ENCODE measurements at regions not wholly inside any gene's neighbourhood (a gene's known extent, or its start where the extent isn't known, plus 50 kb on each side); places are given as distances from the start of the nearest gene placed in this dataset.
"Not testable (repeated sequence)": the region's sequence is repeated elsewhere in the genome, so short reads cannot be mapped to it uniquely, and the experiment has no call there.

DNA sequence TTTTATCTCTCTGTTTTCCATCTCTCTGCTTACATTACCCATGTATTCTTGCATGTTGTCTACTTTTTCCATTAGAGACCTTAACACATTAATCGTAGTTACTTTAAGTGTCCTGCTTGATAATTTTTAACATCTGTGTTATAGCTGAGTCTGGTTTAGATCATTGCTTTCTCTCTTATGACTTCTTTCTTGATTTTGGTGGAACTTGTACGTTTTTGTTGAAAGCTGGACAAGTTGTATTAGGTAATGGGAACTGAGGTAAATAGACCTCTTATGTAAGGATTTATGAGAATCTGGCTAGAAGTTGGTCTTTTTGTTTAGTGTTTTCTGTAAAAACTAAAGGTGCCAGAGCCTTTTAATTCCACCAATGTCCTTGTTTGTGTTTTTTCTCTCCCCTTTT is 100.8 kb upstream of the LYZL2 start:
- no peak for DNase-seq

DNA sequence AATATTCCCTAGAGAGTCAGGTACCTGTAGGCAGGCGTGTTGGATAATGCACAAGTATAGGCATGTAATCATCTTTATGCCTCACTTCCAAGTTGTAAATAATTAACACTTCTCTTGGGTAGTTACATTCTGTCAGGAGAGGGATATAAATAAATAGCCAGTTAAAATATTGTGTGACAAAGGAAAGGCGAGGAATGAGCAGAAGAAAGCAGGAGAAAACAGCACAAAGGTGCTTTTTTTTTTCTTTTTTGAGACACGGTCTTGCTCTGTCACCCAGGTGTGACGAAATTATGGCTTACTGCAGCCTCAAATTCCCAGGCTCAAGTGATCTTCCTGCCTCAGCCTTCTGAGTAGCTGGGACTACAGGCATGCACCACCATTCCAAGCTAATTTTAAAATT is 99.2 kb upstream of the LYZL2 start:
- no peak for DNase-seq

DNA sequence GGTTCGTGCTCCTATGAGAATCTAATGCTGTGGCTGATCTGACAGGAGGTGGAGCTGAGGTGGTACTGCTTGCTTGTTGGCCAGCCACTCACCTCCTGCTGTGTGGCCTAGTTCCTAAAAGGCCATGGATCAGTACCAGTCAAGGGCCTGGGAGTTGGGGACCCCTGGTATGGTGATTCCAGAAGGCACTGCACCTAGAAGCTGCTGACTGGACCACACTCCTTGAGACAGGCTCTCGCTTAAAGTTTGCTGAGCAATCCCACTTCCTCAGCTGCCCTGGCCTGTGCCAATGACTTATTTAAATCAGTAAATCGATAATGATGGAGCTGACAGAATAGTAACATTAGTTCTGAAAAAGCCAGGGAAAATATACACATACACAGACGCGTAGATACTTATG is 98.6 kb upstream of the LYZL2 start:
- DNase-seq, result no peak

DNA sequence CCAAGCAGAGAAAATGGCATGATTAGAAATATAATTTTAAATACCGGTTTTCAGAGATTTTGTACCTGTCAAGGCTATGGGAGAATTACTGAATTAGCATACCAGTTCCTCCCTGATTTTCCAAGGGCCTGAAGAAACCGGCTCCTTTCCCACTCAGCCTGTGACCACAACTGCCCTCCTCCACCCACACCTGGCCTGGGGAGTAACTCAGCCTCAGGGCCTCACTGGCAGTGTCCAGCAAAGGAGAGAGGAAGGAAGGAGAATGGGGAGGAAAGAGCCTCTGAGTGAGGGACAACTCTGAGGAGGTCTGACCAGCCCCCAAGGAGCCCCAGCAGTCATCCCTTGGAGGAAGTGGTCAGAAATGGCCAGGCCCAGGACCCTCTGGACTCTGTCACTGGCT is 98.0 kb upstream of the LYZL2 start:
- no peak for DNase-seq

DNA sequence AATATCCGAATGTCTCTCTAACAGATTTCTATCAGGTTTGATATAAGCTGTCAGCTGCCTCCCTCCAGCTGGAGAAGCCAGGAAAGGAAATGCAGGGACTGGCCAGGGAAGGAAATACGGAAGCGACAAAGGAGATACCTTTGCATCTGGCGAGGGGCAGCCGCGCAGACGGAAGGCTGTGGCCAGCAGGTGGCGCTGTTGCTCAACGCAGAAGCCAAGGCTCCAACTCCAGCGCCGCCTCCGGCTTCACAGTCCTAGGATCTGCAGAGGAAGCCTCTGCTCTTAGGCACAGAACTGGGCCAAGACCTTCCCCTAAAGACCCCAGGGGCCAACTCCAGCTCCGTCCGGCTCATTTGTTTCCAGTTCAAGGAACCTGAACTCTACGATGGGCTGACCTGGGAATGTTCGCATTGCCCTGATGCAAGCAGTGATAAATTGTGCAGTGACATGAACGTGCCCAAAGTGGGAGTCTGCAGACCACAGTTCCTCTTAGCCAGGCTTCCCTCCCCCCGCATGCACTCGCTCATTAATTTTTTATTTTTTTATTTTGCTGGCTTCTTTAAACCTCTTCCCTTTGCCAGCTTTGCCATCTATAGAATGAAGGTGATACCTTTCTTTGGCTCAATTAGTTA is 97.3 kb upstream of the LYZL2 start:
- DNase-seq, result peak; percentile 67

DNA sequence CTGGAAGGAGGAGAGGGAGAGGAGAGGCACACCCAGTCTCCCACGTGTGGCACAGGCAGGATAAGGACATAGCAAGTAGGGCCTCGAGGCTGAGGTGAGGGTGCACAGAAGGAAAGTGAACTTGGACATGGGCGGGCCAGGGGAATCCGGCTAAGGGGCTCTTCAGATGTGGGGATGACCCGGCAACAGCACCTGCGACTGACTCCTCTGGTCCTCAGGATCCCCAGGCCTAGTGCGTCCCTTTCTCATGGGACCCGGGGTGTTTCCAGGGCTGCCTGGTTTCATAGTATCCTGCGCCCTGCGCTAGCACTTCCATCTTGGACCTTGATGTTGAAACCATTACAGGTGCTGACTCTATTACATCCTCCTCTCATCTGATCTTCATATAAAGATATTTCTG is 96.1 kb upstream of the LYZL2 start:
- no peak for DNase-seq

GRCh38 chr10:30724296-30724695 is 94.7 kb upstream of the LYZL2 start:
- DNase-seq, result no peak

GRCh38 chr10:30722956-30723620 is 93.5 kb upstream of the LYZL2 start:
- no peak for DNase-seq

DNA sequence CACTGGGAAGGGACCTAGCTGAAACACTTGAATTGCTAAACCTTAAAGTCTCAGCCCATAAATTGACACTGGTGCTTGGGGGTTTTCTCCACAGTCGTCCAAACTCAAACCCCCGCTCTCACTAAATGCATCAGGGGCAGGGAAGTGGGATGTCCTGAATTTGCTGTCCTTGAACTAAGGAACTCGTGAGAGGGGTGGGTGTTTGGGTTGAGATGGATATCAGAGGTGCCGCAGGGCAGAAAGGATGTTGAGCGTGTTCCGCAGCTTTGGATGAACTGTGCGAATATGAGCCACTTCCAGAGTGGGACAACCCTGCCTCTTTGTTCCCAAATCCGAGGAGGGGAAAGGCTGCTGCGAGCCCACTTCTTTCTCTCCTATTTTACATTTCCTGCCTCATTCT is 90.3 kb upstream of the LYZL2 start:
- no peak for DNase-seq

GRCh38 chr10:30709700-30710358 is 80.3 kb upstream of the LYZL2 start:
- DNase-seq, result no peak

DNA sequence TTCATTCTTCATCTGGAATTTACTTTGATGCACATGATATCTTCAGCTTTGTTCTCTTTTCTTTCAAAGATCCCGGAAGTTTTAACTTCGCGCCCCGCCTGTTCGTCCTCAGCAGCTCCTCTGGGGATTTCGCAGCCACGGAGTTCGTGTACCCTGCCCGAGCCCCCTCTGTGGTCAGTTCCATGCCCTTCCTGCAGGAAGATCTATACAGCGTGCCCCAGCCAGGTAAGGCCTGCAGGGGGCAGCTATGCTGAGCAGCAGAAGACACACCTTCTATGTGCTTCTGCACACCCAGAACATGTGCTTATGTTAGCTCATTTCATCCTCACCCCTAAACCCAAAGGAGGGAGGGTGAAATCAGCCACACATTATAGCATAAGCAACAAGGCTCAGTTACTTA is 79.7 kb upstream of the LYZL2 start:
- no peak for DNase-seq

DNA sequence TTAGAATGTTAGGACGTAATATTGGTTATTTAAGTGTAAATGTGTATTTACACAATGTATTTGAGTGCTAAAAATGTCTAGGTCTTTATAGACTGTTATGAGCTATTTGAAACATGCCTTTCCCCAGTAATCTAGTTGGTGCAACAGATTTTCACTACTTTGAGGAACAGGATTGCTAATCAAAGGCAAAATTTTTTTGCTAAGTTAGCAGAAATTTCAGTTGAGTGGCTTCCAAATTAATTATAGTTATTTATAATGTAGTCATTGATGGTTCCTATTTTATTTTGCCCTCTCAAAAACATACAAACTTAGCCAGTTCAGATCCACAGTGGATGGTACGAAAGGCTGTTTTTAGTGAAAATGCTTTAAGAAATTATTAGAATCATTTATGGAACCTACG is 78.7 kb upstream of the LYZL2 start:
- no peak for DNase-seq

GRCh38 chr10:30706189-30706588 is 76.6 kb upstream of the LYZL2 start:
- not testable (repeated sequence) for DNase-seq

- DNase-seq, result no peak
Measured at GRCh38 chr10:30705625-30706149, 76.1 kb upstream of the LYZL2 start.

GRCh38 chr10:30705101-30705624 is 75.6 kb upstream of the LYZL2 start:
- DNase-seq, result peak; percentile 23

GRCh38 chr10:30704601-30705100 is 75.1 kb upstream of the LYZL2 start:
- DNase-seq, result peak; percentile 46

- no peak for DNase-seq
Measured at GRCh38 chr10:30704026-30704600, 74.6 kb upstream of the LYZL2 start.

GRCh38 chr10:30703446-30703845 is 73.9 kb upstream of the LYZL2 start:
- not testable (repeated sequence) for DNase-seq

DNA sequence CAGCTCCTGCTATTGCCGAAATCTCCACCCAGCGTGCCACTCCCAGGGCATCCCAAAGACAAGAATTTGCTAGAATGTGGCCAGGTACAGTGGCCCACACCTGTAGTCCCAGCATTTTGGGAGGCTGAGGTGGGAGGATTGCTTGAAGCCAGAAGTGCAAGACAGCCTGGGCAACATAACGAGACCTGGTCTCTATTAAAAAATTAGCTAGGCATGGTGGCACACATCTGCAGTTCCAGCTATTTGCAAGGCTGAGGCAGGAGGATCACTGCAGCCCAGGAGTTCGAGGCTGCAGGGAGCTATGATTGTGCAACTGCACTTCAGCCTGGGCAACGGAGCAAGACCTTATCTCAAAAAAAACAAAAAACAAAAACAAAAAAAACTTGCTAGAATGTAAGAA is 73.3 kb upstream of the LYZL2 start:
- no peak for DNase-seq

DNA sequence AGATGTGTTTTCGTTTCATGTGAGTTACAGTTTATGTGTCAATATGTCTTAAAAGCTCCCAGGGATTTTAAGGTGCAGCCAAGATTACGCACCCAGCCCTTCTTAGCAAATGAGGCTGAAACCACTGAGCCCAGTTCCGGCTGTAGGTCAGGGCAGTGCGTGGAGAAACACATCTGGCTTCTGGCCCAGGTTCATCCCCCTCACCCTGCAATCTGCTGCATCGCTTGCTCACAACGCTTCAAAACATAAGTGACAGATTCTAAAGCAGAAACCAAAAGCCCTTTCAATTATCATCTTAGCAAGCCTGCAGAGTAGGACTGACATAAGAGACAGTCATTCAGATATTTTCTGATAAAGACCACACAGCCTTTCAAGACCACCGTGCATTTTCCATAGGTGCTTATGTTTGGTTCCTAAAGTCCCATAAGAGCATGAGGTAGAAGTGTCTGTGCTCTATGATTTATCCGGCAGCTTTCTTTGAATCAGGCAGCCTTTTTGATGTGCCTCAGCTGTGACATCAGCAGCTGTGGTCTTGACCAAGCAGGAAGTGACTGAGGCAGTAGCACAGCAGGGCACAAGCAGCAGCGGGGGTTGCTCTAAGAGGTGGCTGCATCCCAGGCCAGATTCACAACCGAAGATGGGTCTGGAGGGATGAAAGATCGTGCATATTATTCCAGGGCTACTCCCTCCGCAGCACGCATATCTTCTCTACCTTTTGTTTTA is 72.1 kb upstream of the LYZL2 start:
- DNase-seq, result peak; percentile 48

DNA sequence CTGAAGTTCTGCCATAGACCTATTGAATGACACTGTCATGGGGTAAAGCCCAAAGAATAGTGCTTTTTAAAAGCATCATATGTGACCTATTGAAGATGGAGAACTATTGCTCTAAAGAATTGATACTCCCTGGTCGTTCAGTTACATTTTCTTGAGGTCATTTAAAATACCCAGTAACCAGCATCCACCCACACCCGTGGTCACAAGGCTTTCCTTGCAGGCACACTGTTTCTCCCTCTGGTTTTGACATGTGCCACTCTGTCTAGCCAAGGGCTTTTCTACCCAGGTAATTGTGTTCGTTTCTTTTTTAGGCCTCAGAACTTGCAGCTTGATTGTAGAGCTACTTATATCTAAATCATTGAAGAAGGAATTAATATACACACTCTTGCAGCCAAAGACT is 68.3 kb upstream of the LYZL2 start:
- no peak for DNase-seq

DNA sequence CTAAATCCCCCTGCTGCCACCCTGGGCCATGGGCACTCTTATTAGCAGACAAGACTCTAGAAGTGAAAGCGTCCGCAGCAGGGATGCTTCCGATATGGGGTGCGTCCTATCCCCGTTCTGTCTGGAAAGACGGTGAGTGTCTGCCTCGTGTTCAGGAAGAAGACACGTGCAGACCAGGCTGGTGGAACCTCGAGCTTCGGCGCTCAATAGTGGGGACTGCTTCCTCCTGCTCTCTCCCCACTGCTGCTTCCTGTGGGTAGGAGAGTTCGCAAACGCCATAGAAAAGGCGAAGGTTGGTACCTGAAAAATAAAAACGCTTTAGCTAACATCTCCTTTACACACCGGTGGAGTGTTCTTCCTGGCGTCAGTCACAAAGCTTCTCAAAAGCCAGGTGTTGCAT is 67.7 kb upstream of the LYZL2 start:
- not testable (repeated sequence) for DNase-seq

Data from activated effector memory CD4-positive, alpha-beta T cell treated with Interleukin-2 at 50 U/mL for 16 hours (primary cell).